CMK (cell line): ENCODE measurements at regions not wholly inside any gene's neighbourhood (a gene's known extent, or its start where the extent isn't known, plus 50 kb on each side); places are given as distances from the start of the nearest gene placed in this dataset.
"Not testable (repeated sequence)": the region's sequence is repeated elsewhere in the genome, so short reads cannot be mapped to it uniquely, and the experiment has no call there.

Source experiments
- DNase-seq: peaks from one replicate; pipeline ENCODE4 v3.0.0-alpha.2; 2010; ENCODE audit warnings: low read depth

DNA sequence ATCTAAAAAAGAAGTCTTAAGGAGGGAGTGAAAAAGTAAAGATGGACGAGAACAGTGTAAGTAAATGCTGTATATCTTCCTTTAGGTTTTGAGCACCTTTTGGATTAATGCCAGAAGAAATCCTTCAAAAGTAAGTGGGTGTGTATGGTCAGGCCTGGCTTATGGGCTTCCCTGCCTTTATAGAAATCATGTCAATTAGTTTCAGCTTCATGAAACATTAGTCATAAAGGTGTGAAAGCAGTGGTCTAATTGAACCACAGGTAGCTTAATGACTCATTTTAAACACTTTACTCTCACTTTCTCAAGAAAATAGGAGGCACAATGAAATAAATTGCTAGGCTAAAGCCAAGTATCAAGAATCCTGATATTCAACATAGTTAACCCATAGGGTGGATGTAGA, 467.4 kb upstream of the DPPA4 start:
- no peak for DNase-seq

GRCh38 chr3:109806929-109807328, 469.6 kb upstream of the DPPA4 start:
- DNase-seq, result peak; percentile 65

DNA sequence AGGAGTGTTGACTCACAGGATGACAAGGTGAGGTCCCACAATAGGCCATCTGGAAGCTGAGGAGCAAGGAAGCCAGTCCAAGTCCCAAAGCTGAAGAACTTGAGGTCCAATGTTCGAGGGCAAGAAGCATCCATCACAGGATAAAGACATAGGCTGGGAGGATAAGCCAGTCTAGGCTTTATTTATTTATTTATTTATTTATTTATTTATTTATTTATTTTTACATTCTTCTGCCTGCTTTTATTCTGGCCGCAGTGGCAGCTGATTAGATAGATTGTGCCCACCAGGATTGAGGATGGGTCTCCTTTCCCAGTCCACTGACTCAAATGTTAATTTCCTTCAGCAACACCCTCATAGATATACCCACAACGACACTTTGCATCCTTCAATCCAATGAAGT, 472.2 kb upstream of the DPPA4 start:
- no peak for DNase-seq

- no peak for DNase-seq
These were observed 480.7 kb upstream of the DPPA4 start for GRCh38 chr3:109818081-109818480.

GRCh38 chr3:109819734-109820133, 482.4 kb upstream of the DPPA4 start:
- DNase-seq, result no peak

DNA sequence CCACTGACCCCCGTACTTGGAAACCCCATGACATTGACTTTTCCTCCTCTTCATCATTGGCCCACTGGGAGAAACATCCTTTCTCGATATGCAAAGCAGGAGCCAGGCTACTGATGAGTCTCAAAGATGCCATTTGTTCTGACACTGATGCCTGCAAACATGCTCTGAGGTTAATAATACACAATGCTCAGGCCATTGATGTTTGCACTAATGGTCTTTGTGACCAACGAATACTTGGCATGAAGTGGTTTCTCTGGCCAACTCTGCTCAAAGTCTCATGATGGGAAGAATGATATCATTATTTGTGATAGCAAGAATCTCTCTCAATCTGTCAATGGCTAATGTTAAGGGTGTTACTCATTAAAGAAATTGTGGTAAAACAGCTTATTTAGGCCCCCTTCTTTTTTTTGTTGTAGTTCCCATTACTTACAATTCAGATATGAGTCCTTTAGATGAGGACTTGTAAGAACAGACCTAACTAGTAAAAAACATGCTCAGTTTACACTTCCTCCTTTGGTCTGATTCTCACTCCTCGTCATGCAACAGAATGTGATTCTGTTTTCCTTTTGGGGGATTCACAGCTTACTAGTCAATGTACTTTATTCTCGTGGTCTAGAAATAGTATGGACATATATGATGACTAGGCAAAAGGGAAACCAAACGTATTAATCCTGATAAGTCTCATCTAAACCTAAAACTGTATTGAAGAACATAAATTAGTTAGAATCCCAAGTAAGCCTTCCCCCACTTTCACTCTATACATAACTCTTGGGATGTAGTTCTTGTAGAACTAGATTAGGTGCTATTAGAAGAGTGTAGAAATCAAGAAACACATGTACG, 488.8 kb upstream of the DPPA4 start:
- DNase-seq, result no peak

DNA sequence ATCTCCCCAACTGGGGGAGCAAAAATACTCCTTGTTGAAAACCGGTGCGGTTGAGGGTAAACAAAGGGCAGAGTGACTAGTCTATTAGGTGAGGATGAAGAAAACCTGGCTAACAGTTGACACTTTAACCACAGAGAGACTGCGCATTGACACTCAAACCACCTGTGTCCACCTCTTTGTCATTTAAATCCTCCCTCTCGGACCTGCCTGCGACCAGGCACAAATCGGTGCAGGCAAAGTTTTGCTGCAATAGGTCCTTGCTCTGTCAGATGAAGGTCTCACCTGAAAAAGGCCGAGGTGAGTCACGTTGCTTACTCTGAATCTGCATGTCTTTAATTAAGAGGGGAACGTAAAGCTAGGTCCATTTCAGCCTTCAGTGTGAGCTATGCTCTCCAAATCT, 494.1 kb upstream of the DPPA4 start:
- no peak for DNase-seq

- DNase-seq, result no peak
These were observed 498.6 kb upstream of the DPPA4 start for GRCh38 chr3:109835958-109836357.

DNA sequence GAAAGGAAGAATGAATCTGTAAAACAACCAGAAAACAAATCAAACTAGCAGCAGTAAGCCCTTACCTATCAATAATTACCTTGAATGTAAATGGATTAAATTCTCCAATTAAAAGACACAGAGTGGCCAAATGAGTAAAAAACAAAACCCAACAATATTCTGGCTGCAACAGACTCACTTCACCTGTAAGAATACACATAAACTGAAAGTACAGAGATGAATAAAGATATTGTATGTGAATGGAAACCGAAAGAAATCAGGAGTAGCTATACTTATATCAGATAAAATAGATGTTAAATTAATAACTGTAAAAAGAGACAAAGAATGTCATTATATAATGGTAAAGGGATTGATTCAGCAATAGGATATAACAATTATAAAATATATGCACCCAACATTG, 514.5 kb upstream of the DPPA4 start:
- DNase-seq, result no peak

DNA sequence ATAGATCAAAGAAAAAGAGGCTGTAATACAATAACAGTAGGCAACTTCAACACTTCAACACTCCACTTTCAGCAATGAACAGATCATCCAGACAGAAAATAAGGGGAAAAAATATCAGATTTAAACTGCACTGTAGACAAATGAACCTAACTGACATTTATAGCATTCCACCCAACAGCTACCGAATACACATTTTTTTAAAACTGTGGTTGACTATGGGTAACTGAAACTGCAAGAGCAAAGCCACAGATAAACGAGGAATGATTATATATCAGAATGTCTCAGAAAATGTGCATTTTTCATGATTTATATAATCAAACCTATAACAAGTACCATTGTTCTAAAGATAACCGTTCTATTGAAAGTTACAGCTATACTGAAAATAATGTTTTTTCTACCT, 514.9 kb upstream of the DPPA4 start:
- no peak for DNase-seq

- DNase-seq, result no peak
These were observed 515.9 kb upstream of the DPPA4 start for GRCh38 chr3:109853077-109853731.

GRCh38 chr3:109863701-109864100, 526.4 kb upstream of the DPPA4 start:
- no peak for DNase-seq

DNA sequence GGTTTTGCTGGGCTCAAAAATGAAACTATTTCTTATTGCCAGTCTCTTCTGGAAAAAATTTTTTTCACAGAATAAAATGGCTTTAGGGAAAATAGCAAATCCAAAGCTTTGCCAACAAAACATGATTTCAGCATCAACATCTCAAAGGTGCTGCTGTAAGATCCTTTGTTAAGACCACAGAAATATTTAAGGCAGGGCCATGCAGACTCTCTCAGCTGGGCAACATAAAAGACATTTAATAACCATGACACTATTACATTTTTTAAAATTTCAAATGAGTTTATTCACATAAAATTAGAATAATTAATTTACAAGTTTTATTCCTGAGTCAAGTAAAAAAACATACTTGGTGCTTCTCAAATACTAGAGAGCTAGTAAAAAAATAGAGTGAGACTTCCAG, 527.1 kb upstream of the DPPA4 start:
- DNase-seq, result no peak

GRCh38 chr3:109869586-109869985, 532.2 kb upstream of the DPPA4 start:
- no peak for DNase-seq

- no peak for DNase-seq
These were observed 537.8 kb upstream of the DPPA4 start for GRCh38 chr3:109874896-109875708.

DNA sequence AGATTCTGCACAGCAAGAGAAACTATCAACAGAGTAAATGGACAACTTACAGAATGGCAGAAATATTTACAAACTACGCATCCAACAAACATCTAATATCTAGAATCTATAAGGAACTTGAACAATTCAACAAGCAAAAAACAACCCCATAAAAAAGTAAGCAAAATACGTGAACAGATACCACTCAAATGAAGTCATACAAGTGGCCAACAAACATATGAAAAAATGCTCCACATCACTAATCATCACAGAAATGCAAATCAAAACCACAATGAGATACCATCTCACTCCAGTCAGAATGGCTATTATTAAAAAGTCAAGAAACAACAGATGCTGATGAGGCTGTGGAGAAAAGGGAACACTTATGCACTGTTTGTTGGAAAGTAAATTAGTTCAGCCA, 540.3 kb upstream of the DPPA4 start:
- not testable (repeated sequence) for DNase-seq

DNA sequence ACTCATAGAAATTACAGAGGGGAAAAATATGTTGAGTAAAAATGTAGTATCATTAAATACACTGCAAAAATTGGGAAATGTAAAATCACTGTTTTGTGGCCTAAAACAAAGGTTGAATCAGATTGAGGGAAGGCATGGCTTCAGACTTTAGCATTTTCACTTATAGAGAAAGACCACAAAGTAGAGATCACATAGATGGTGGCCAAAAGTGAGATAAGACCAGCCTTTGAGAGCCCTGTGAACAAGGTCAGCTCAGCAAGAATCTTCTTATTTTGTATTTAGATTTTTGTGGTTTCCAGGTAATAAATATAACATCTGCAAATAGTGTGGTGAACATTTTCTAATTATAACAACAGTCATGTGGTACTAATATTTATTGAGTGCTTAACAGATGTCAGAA, 544.8 kb upstream of the DPPA4 start:
- no peak for DNase-seq

DNA sequence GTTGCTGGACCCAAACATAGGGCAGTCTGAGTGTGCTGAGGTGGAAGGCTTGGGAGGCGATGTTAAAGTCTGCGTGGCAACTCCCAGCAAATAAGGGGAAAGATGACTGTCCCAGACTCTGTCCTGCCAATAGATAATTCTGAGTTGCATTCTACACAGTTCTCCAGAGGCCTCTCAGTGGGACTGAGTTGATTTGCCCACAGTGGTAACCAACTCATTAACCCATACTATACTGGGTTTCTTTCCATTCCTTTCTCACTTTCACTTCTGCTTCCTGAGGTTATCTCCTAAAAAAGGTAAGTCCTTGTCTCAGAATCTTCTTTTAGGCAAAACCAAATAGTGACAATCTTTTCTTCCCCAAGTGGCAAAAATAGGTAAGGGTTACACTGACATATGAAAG, 549.9 kb upstream of the DPPA4 start:
- no peak for DNase-seq

GRCh38 chr3:109888026-109888425, 550.7 kb upstream of the DPPA4 start:
- DNase-seq, result no peak

- DNase-seq, result no peak
These were observed 560.4 kb upstream of the DPPA4 start for GRCh38 chr3:109897734-109898133.

- no peak for DNase-seq
These were observed 562.6 kb upstream of the DPPA4 start for GRCh38 chr3:109899925-109900324.

GRCh38 chr3:109900783-109901182, 563.4 kb upstream of the DPPA4 start:
- DNase-seq, result no peak

DNA sequence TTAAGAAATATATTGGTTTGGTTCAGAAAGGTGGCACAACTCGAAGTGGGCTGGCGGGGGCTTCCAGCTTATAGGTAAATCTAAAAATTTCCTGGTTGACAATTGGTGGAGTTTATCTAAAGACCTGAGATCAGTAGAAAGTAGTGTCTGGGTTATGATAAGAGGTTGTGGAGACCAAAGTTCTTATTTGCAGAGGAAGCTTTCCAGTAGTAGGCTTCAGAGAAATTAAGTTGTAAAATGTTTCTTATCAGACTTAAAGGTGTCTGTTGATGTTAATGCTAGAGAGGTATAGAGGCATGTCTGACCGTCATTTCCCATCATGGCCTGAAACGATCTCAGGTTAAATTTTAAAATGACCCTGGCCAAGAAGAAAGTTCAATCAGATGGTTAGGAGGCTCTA, 565.2 kb upstream of the DPPA4 start:
- DNase-seq, result no peak
